GM12878 (cell line): ENCODE measurements at regions not wholly inside any gene's neighbourhood (a gene's known extent, or its start where the extent isn't known, plus 50 kb on each side); places are given as distances from the start of the nearest gene placed in this dataset.
"Not testable (repeated sequence)": the region's sequence is repeated elsewhere in the genome, so short reads cannot be mapped to it uniquely, and the experiment has no call there.

Source experiments
- EZH2 ChIP-seq: IDR thresholded peaks from 2 replicates; pipeline ENCODE4 v1.6.1; 2012; ENCODE audit warnings: low read depth, mild to moderate bottlenecking, control low read depth, inconsistent platforms, low read length, borderline replicate concordance; ENCODE audit not compliant: control insufficient read depth
- JUNB ChIP-seq: IDR thresholded peaks from 2 replicates; pipeline ENCODE4 v1.6.1; 2016; ENCODE audit warnings: antibody characterized with exemption, mild to moderate bottlenecking
- JUND ChIP-seq: IDR thresholded peaks from 2 replicates; pipeline ENCODE4 v1.6.1; 2012; ENCODE audit warnings: low read depth, mild to moderate bottlenecking, low read length, improper control_type of control experiment, moderate library complexity
- MYC ChIP-seq: IDR thresholded peaks from 2 replicates; pipeline ENCODE4 v1.6.1; 2011; ENCODE audit warnings: mild to moderate bottlenecking, low read length, moderate library complexity, inconsistent platforms; ENCODE audit not compliant: insufficient read depth, insufficient replicate concordance, insufficient read length, severe bottlenecking
- POLR2AphosphoS5 ChIP-seq: IDR thresholded peaks from 2 replicates; pipeline ENCODE4 v1.6.1; 2011; ENCODE audit warnings: mild to moderate bottlenecking, low read length, inconsistent platforms
- SP1 ChIP-seq: IDR thresholded peaks from one replicate; pipeline ENCODE4 v1.6.1; 2011; ENCODE audit warnings: low read depth, low read length
- TF ChIP-seq, protein P1 (sequence below), 3 experiments: IDR thresholded peaks in 2 of 3; conservative IDR thresholded peaks in 1 of 3; 2 replicates each; pipeline ENCODE4 v1.5.1; 2011; ENCODE audit warnings: low read depth in 3 of 3, low read length in 3 of 3, mild to moderate bottlenecking in 3 of 3, control low read depth in 2 of 3, moderate library complexity in 2 of 3, inconsistent platforms in 1 of 3, mixed read lengths in 1 of 3; ENCODE audit not compliant: control insufficient read depth in 2 of 3, insufficient read depth in 1 of 3; ENCODE audit errors: extremely low read depth in 1 of 3
- TF ChIP-seq, protein P2 (sequence below): fragments of 450-650 bp; IDR thresholded peaks from 2 replicates; pipeline ENCODE4 v1.6.1; 2017; ENCODE audit warnings: mild to moderate bottlenecking, low read depth, inconsistent platforms; ENCODE audit not compliant: poor library complexity, severe bottlenecking

DNA sequence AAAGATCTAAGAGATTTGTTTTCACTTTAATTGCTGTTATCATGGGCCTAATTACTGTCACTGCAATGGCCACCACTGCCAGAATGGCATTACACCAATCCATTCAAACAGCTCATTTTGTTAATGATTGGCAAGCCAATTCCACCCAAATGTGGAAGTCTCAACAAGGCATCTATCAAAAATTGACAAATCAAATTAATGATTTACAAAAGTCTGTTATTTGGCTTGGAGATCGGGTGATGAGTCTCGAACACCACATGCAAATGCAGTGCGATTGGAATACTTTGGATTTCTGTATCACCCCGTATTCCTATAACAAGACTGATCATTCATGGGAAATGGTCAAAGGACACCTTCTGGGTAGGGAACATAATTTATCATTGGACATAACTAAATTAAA is 568.7 kb upstream of the PTGER4 start:
- not testable (repeated sequence) for TF ChIP-seq SP1, JUNB, EZH2, JUND, POLR2AphosphoS5, MYC
- TF ChIP-seq, protein P1, sequence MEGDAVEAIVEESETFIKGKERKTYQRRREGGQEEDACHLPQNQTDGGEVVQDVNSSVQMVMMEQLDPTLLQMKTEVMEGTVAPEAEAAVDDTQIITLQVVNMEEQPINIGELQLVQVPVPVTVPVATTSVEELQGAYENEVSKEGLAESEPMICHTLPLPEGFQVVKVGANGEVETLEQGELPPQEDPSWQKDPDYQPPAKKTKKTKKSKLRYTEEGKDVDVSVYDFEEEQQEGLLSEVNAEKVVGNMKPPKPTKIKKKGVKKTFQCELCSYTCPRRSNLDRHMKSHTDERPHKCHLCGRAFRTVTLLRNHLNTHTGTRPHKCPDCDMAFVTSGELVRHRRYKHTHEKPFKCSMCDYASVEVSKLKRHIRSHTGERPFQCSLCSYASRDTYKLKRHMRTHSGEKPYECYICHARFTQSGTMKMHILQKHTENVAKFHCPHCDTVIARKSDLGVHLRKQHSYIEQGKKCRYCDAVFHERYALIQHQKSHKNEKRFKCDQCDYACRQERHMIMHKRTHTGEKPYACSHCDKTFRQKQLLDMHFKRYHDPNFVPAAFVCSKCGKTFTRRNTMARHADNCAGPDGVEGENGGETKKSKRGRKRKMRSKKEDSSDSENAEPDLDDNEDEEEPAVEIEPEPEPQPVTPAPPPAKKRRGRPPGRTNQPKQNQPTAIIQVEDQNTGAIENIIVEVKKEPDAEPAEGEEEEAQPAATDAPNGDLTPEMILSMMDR (IDR thresholded peaks at IDR 0.05 in 2 of 3, conservative IDR thresholded peaks at IDR 0.05 in 1 of 3; ENCODE audit: control insufficient read depth in 2 of 3, extremely low read depth in 1 of 3, insufficient read depth in 1 of 3, low read depth in 3 of 3, low read length in 3 of 3), result not testable (repeated sequence)
- TF ChIP-seq, protein P2, sequence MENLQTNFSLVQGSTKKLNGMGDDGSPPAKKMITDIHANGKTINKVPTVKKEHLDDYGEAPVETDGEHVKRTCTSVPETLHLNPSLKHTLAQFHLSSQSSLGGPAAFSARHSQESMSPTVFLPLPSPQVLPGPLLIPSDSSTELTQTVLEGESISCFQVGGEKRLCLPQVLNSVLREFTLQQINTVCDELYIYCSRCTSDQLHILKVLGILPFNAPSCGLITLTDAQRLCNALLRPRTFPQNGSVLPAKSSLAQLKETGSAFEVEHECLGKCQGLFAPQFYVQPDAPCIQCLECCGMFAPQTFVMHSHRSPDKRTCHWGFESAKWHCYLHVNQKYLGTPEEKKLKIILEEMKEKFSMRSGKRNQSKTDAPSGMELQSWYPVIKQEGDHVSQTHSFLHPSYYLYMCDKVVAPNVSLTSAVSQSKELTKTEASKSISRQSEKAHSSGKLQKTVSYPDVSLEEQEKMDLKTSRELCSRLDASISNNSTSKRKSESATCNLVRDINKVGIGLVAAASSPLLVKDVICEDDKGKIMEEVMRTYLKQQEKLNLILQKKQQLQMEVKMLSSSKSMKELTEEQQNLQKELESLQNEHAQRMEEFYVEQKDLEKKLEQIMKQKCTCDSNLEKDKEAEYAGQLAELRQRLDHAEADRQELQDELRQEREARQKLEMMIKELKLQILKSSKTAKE, result not testable (repeated sequence)
